Left ventricle myocardium inferior (tissue), 1 donor: ENCODE measurements at regions not wholly inside any gene's neighbourhood (a gene's known extent, or its start where the extent isn't known, plus 50 kb on each side); places are given as distances from the start of the nearest gene placed in this dataset.
"Not testable (repeated sequence)": the region's sequence is repeated elsewhere in the genome, so short reads cannot be mapped to it uniquely, and the experiment has no call there.

ENCODE experiments used
- DNase-seq: peaks from one replicate; pipeline ENCODE4 v3.0.0-alpha.2; 2020
- H3K27ac ChIP-seq: fragments of 200-600 bp; replicated peaks from 2 replicates; pipeline ENCODE4 v1.8.0; 2021
- H3K27me3 ChIP-seq: fragments of 200-600 bp; 2 replicates; pipeline ENCODE4 v1.8.0; 2021; ENCODE audit warnings: low read depth
- H3K36me3 ChIP-seq: fragments of 200-600 bp; 2 replicates; pipeline ENCODE4 v1.8.0; 2021
- H3K4me1 ChIP-seq: fragments of 200-600 bp; 2 replicates; pipeline ENCODE4 v1.8.0; 2021
- H3K4me3 ChIP-seq: fragments of 200-600 bp; 2 replicates; pipeline ENCODE4 v1.8.0; 2021; ENCODE audit warnings: mild to moderate bottlenecking, moderate library complexity
- H3K9me3 ChIP-seq: fragments of 200-600 bp; replicated peaks from 2 replicates; pipeline ENCODE4 v1.8.0; 2021
- CTCF ChIP-seq: fragments of 200-600 bp; IDR thresholded peaks from 2 replicates; pipeline ENCODE4 v1.8.0; 2021; ENCODE audit warnings: antibody characterized with exemption, mild to moderate bottlenecking, borderline replicate concordance
- intact Hi-C: fragments of 100-400 bp; cut with micrococcal nuclease; formaldehyde crosslinking; loops from one replicate; pipeline ENCODE4 v1.11.0; 2022
- donor health status: DM: no; HTN: yes; CAD: no; lungs with severe emphysema.

- H3K4me3 ChIP-seq, result no peak overlapping the region
- H3K27me3 ChIP-seq, result peaks cover 71% of the 10 kb centered on the region
- H3K27ac ChIP-seq, result no peak overlapping the region
- no peak for DNase-seq
- H3K4me1 ChIP-seq, result peaks cover 18% of the 10 kb centered on the region
- H3K36me3 ChIP-seq, result no peaks in the 10 kb centered on the region
- intact Hi-C loops, result no loop called here
- no peaks in the 10 kb centered on the region for H3K9me3 ChIP-seq
- no peak for TF ChIP-seq CTCF
These were observed 102.2 kb upstream of the SPATA31D4 start for GRCh38 chr9:81825846-81826516.

GRCh38 chr9:81826517-81826906 is 101.7 kb upstream of the SPATA31D4 start:
- Histone ChIP-seq H3K27me3 (peaks cover 71% of the 10 kb centered on the region), H3K9me3 (no peaks in the 10 kb centered on the region), H3K4me1 (peaks cover 18% of the 10 kb centered on the region), H3K36me3 (no peaks in the 10 kb centered on the region), H3K27ac (no peak overlapping the region), H3K4me3 (no peak overlapping the region)
- TF ChIP-seq CTCF, result peak; percentile 24
- peak; percentile 78 for DNase-seq
- intact Hi-C loops, result no loop called here

GRCh38 chr9:81827616-81828296 is 100.5 kb upstream of the SPATA31D4 start:
- no peak overlapping the region for H3K27ac ChIP-seq
- peaks cover 18% of the 10 kb centered on the region for H3K4me1 ChIP-seq
- H3K36me3 ChIP-seq, result no peaks in the 10 kb centered on the region
- H3K4me3 ChIP-seq, result no peak overlapping the region
- no peaks in the 10 kb centered on the region for H3K9me3 ChIP-seq
- H3K27me3 ChIP-seq, result peaks cover 75% of the 10 kb centered on the region
- TF ChIP-seq CTCF, result no peak
- intact Hi-C loops, result no loop called here
- no peak for DNase-seq

GRCh38 chr9:81829195-81829882 is 98.9 kb upstream of the SPATA31D4 start:
- Histone ChIP-seq H3K36me3 (no peaks in the 10 kb centered on the region), H3K9me3 (no peaks in the 10 kb centered on the region), H3K4me1 (peaks cover 18% of the 10 kb centered on the region), H3K27ac (no peak overlapping the region), H3K27me3 (peaks cover 77% of the 10 kb centered on the region), H3K4me3 (no peak overlapping the region)
- TF ChIP-seq CTCF, result no peak
- intact Hi-C loops, result no loop called here
- no peak for DNase-seq

- DNase-seq, H3K9me3 ChIP-seq, H3K36me3 ChIP-seq, intact Hi-C loops, H3K4me3 ChIP-seq, H3K27ac ChIP-seq: not testable (repeated sequence)
- Histone ChIP-seq H3K27me3 (peaks cover 80% of the 10 kb centered on the region), H3K4me1 (peaks cover 18% of the 10 kb centered on the region)
These were observed 97.8 kb upstream of the SPATA31D4 start for GRCh38 chr9:81830431-81830830.
